GM19452 (cell line): ENCODE measurements at regions not wholly inside any gene's neighbourhood (a gene's known extent, or its start where the extent isn't known, plus 50 kb on each side); places are given as distances from the start of the nearest gene placed in this dataset.
"Not testable (repeated sequence)": the region's sequence is repeated elsewhere in the genome, so short reads cannot be mapped to it uniquely, and the experiment has no call there.

Experiments
- ATAC-seq: cut with Tn5 transposase; IDR thresholded peaks from one replicate; pipeline ENCODE4 v1.9.1; 2021; ENCODE audit not compliant: unreplicated experiment

DNA sequence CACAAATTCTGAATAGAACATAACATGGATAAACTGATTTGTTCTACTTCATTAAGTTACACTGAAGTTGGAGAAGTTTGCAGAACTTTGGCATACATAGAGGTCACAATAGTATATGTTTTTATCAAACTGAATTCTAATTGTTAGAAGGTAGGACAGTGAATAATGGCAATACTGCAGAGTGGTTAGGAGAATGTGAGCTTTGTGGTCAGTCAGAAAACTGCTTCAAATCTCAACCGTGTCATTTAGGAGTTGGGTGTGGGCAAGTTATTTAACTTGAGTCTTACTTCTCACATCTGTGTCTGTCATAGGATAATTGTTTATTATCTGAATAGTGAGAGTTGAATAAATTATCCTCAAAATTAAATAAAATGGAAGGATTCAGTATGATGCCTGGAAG lies 374.6 kb upstream of the SYT1 start:
- no peak for ATAC-seq

DNA sequence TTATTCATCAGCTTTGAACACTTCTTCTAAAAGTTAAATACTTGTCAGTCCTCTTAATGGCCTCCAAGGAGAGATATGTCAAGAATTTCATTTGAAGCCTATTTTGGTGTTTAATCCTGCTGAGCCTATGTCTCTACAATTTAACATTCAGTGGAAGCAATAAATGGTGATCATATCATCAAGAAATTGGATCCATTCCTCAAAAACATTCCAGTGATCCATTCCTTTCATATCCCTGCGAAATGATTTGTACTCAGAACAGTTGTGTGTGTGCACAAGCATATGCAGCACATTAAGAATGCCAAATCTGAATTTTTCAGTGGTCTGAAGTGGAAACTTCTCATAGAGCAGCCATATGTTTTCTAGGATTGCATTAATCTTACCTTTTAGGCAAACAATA lies 373.7 kb upstream of the SYT1 start:
- no peak for ATAC-seq

DNA sequence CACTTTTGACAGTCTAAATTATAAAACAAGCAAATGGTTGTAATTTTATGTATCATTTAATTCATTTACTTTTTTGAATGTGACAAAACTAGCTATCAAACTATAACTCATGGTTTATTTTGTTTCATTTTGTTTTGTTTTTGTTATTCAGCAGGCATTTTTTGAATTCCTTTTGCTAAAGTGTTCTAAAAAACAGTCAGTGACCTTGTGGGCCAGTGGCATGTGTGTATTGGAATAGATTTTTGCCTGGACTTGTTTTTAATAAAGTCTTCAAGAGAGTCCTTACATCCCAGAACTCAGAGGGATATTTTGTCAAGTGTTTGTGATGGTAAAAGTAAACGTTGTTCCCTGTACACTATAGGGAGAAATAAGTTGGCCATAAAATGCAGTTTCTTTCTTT lies 369.7 kb upstream of the SYT1 start:
- ATAC-seq: no peak

DNA sequence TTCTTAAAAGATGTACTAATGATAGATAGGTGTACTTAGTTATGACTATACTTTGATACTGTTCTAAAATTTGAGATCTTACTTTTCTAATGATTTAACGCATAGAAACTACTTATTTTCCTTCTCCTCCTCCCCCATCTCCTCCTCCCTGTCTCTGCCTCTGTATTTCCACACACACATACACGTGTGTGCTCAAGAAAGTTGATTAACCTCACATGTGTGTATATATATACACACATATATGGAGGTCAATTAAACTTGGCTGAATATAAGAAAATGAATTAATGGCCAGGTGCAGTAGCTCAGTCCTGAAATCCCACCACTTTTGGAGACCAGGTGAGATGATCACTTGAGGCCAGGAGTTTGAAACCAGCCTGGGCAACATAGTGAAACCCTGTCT lies 362.7 kb upstream of the SYT1 start:
- ATAC-seq: no peak

DNA sequence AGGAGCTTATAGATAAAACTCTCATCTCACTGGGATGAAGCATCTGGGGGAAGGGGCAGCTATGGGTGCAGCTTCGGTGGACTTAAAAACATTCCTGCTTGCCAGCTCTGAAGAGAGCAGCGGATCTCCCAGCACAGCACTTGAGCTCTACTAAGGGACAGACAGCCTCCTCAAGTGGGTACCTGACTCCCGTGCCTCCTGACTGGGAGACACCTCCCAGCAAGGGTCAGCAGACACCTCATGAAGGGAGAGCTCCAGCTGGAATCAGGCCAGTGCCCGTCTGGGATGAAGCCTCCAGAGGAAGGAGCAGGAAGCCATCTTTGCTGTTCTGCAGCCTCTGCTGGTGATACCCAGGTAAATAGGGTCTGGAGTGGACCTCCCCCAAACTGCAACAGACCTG lies 345.2 kb upstream of the SYT1 start:
- no peak for ATAC-seq

DNA sequence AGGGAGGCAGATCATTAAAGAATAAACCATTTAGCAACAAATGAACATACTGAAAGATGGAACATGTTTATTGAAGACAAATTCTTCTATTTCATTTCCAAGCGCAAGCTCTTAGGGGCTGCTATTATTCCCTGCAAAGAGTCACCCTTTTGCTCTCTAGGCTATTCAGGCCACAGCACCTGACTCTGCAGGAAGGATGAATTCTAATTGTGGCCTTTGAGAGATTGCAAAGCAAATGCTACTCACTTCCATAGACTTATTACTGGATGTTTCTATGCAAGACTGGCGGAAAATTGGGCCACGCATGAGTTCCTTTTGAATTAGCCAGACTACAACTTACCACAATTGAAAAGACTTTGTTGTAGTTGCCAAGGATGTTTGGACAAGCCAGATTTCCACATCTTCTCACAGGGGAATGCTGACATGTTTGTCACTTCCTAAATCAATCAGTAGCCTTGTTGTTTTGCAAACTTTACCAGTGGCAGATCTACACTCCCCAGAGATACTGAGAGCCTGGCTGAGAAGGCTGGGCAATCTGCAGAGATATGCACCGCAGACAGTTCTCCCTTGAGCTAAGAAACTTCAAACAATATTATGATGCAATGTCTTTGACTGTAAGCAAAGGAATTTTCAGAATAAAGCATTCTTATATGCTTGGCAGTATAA lies 334.3 kb upstream of the SYT1 start:
- ATAC-seq: no peak

DNA sequence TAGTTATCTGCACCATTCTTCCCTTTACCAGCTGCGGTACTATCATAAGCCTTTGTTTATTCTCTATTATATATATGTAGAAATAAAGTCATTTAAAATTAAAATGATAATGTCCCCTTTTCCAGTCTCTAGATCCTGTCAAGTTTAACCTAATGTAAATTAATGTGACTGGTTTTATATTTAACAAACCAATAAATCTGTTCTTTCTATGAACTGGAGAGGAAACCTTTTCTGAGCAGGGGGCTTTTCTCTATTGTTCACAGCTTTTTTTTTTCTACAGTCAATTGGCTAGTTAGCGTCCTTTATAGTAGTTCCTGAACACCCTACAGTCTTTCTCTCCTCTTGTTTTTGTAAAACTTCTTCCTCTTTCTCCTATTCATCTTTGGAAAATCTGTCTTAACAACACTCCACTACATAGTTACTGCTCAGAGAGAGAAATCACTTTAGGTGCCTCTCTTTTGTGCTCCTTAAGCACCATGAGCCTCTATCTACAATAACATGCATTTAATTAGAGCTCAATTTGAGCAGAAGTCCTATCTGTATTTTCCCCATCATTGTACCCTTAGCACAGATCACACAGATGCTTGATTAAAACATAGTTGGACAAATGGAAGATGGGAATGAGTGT lies 332.6 kb upstream of the SYT1 start:
- no peak for ATAC-seq

DNA sequence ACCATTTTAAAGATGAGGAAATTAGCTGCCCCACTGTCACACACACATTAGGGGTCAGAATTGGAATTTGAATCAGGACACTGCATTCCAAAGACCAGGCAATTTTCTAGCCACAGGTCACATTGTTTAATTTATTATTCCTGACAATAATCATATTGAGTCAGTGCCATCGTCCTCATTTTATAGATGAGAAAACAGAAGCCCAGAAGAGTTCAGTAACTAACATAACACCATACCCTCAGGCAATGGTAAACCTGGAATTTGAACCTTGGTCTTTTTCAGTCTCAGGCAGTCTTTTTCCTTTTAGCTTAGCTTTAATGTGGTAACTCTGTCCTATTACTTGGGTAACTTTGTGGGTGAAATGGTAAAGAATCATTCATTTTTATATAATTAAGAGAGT lies 330.3 kb upstream of the SYT1 start:
- no peak for ATAC-seq

DNA sequence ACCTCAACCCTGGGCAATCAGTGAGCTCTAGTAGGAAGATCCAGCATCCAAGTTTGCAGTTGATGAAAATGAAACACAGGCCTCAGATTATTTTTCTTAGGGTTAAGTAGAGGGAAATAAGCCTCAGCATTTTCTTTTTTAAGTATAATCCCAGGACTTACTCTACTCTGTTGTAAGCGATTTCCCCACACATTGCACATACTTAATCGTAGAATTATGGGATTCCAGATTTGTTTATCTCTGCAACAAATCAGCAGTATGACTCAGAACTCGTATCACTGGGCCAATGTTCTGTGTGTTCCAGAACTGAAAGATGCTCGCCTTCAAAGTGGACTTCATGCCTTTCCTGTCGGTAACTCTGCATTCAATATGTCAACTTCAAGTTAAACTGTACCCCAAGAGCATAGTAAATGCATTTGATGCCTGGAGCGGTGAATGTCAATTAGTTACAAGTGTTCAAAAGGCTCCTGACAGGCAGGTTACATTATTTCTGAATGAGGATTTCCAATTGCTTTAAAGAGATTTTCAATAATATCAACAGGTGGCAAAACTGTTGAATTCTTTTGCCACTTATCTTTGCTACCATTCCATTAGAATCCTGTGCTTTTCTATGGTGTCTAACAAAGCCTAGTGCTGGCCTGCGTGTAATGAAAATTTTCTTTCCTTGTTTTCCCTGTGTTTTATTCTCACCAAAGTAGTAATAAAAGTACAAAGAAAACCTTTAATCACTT lies 323.8 kb upstream of the SYT1 start:
- ATAC-seq: no peak

DNA sequence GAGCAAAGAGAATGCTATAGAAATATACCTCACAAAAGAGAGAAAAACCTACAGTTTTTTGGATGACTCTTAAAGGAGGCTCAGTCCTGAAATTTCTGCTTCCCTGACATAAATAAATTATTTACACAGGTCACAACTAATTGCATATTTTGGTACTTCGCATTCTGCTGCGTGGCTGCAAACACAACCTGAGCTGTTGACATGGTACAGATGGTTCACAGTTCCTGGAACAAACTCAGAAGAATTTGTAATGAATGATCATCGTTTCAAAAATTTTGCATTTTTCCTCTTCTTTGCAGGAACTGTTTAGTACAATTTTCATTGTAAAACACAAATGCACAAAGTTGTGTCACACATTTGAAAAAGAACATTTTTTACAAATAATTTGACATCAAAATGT lies 313.7 kb upstream of the SYT1 start:
- no peak for ATAC-seq

DNA sequence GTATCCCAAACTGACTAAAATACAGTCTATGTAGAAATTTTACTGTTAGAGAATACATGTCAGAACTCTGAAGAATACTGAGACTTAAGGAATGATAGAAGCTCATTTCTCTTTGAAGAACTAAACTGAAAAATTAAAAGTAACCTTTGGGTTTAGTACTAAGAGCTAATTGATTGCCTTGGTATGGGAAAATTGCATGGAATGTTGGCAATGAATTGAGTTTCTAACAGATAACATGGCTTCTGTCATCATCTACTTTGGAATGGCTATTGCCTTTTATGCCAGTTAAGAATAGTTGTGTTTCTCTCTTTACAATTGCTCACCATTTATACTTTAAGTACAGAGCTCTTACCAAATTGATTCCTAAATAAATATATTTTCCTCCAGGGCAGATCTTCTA lies 308.8 kb upstream of the SYT1 start:
- ATAC-seq: no peak

DNA sequence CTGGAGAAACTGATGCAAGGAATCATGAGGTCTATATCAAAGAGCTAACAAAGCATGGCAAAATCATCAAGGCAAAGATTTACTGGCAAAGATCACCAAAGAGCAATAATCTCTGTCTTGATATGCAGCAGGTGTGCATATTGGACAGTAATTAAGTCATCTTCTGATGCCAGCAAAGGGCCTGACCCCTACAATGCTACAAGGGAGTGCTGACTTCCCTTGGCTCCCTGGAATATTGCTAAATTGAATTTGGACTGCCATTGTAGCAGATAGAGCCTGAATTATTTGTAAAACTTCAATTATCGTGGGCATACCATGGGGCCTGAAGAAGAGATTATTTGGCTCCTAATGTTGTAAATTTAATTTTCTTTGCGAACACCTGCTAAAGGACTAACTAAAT lies 307.9 kb upstream of the SYT1 start:
- ATAC-seq: no peak

DNA sequence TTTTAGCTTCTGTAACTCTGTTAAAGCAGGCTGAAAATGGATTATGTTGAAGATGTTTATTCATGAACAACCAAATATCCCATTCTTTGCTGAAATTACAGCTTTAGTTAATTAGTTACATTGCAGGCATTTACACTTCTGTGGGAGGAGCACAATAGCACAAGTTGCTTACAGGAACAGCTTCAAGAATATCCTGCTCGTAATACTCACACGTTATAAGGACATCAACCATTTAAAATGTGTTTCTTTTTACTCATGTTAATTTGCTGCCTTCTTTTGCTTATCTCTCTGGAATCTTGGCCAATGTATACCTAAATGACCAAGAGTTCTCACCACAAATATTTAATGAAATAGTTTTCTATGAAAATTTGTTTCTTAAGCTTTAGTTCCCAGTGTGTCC lies 305.2 kb upstream of the SYT1 start:
- no peak for ATAC-seq

DNA sequence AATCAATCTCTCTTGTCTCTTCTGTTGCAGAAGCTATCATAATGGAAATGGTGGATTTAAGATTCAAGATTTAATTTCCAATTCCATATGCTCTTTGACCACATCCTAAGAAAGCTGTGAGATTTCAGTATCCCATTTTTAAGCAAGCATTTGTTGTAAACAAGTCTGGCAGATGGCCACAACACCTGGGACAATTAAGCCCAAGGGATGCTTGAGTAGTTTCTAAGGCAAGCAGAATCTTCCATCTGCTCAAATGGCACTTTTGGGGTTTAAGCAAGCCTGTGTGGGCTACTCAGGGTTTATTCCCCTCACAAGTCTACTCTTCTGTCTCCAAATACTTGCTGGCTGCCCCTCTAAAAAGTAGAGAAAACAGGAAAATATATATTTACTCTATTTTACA lies 304.7 kb upstream of the SYT1 start:
- ATAC-seq: no peak

DNA sequence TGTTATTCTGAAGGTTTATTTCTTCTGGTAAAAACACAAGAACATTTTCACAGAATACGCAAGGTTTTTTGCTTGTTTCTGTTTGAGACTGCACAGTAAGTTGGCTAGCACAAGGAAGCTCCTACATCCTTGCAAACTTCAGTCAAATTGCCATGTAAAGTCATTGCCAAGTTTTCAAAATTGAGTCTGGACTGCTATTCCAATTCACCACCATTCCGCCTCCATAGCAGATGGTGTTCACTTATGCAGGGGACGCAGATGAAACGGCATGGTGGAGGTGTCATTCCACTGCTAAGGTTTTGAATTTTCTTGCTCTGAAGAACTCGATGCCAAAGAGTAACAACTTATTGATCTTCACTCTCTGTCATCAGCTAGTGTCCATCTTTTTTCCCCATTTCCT lies 303.9 kb upstream of the SYT1 start:
- no peak for ATAC-seq

DNA sequence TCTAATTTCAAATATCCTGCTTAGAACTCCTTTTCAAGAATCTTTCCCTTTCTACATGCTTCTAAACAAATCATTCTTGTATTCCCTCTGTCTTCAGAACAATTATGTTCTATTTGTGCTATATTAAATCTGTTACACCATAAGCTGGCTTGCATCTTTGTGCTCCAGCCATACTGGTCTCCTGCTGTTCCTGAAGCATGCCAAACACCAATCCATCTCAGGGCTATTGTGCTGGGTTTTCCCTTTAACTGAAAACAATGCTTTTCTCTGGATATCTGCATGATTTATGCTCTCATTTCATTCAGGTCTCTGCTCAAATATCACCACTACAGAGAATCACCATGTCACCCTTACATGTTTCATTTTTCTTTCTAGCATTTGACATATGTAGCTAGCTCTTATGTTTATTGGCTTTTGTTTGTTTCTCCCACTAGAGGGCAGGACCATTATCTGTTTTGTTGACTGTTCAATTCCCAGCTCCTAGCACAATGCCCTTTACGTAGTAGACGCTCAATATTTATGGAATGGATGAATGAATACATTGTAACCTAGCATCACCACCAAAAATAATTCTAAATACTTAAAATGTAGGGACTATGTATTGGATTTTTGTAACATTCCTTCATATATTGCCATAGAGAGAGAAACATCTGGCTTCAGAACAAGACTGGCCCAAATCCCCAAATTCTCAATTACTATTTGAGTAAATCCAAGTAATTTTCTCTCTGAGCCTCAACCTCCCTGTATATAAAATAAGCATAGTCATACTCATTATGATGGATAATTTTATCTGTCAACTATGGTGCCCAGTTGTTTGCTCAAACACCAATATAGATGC lies 302.0 kb upstream of the SYT1 start:
- ATAC-seq: no peak

DNA sequence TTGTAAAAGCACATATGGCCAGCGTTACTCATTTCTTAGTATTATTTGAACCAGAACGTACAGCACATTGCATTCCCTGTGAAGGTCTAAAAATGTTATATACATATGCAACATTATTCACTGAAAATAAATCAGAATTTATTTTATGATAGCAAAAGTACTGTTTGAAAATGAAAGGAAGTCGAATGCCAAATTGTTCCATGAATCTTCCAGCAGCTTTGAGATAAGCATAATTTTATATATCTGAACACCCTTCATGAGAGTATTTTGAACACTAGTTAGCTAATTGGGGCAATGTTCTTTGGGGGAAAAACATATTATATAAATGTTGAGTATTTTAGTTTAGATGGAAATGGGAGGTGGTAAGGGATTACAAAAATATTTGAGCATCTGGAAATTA lies 300.7 kb upstream of the SYT1 start:
- no peak for ATAC-seq

DNA sequence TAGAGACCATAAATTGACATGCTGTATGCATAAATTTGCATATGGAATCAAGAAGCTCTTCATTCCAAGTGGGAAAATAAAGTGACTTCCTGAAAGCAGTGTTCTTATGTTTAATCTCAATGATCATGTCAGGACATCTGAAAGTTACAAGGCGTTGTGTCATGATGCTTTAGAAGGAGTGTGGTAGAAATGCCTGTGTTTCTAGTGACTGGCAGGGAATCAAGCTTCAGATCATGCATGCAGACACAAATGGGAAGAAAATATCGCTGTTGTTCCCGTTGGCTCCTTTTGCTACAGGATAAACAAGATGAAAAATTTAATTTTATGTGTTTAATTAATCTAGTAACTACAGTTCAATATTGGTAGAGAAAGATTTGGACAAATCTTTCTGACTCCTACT lies 298.1 kb upstream of the SYT1 start:
- no peak for ATAC-seq

DNA sequence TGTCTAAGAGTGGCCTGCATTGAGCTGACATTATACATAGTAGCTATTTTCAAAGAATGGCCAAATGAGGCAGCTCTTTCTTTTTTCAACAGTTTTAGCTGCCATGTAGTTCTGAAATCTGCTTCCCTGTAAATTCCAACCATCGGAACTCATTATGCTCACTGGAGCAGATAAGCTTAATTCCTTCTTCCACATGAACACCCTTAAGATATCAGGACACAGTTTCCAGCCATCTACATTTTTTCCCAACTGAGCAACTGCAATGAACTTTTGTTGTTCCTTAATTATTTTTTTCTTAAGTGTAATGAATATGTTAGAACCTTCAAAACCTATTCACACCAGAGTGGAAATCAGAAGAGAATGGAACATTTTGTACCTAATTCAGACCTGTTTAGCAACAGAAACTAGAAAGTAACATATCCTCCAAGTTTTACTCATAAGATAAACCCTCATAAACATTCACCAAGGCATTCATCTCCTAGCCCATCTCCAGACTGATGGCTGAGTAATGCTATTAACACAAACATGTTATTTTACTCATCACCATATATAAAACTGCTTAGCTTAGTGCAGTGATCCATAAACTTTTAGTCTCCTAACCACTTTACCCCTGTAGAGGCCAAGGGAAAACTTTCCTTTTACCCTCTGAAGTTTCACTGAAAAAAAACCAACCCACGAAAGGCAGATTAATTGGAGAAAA lies 296.1 kb upstream of the SYT1 start:
- ATAC-seq: no peak

DNA sequence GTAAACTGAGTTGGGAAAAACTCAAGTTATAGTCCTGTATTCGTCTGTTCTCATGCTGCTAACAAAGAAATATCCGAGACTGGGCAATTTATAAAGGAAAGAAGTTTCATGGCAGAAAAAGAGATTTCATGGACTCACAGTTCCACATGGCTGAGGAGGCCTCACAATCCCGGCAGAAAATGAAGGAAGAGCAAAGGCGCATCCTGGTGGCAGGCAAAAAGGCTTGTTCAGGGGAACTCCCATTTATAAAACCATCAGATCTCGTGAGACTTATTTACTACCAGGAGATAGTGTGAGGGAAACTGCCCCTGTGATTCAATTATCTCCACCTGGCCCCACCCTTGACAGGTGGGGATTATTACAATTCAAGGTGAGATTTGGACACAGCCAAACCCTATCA lies 292.6 kb upstream of the SYT1 start:
- ATAC-seq: no peak

DNA sequence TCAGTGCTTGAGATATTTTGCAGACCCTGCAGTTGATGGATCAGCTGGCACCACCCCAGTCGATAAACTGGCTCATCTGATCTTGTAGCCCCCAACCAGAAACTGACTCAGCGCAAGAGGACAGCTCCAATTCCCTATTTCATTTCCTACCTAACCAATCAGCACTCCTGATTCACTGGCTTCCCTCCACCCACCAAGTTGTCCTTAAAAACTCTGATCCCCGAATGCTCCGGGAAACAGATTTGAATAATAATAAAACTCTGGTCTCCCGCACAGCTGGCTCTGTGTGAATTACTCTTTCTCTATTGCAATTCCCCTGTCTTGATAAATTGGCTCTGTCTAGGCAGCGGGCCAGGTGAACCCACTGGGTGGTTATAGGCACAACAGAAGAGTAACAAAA lies 289.4 kb upstream of the SYT1 start:
- ATAC-seq: not testable (repeated sequence)
